NOMO-1 (cell line): ENCODE measurements at regions not wholly inside any gene's neighbourhood (a gene's known extent, or its start where the extent isn't known, plus 50 kb on each side); places are given as distances from the start of the nearest gene placed in this dataset.

Experiments used
- DNase-seq, 2 experiments: peaks; one replicate each; lab custom pipeline; 2025; ENCODE audit not compliant: unreplicated experiment in 2 of 2; lab: John Stamatoyannopoulos, UW

GRCh38 chr1:84090447-84091245, 53.4 kb upstream of the PRKACB start:
- no peak for DNase-seq

DNA sequence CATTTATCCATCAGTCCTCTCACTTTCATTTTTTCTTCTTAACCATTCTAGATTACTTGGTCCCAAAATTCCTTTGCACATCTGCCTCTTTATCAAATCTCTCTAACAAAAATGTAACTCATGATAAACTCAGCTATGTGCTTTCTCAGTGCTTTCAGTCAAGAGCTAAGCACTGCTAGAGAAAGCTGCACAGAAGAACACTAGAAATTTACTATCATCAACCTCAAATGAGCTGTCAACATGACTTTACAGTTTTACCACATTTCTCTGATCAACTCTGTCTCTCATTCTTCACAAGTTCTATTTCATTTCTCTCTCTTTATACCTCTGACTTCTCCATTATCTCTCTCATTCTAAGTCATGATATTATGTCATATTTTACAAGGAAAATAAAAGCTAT, 54.2 kb upstream of the PRKACB start:
- no peak for DNase-seq

- DNase-seq: no peak
Measured at GRCh38 chr1:84089465-84089864, 54.6 kb upstream of the PRKACB start.

DNA sequence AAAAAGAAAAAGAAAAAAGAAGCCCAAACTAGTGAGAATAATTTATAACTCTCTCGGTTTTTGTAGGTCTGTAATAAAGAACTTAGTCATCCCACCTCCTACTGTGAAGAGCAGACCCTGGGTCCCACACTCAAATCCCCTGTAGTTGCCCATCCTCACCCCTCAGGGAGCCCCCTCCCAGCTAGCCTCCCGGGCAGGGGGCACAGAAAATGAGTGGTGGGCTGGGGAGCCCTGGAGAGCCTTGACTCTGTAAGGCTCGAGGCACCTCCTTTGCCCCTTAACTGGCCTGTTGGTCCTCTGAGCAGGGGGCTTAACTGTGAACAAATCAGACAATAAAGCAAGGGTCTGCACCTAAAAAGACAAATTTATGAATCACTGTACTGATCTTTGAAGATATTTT, 57.5 kb upstream of the PRKACB start:
- DNase-seq: no peak

DNA sequence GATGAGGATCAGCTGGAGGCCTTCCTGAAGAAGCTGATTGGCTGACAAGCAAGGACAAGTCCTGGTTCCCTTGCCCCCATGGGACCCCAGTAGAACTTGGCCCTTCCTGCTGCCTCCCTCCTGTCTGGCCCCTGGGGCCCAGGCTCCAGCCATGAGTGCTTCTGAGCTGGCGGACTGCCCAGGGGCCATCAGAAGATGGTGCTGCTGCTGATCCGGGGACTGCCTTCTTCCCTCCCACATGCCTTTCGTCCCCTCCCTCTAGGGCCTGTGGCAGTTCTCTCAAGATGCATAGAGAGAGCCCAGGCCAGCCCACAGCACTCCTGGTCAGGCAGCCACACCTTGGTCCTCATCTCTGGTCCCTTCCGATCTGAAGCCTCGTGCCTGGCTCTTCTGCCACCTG, 57.9 kb upstream of the PRKACB start:
- no peak for DNase-seq

GRCh38 chr1:84083307-84083706, 60.8 kb upstream of the PRKACB start:
- DNase-seq: no peak

DNA sequence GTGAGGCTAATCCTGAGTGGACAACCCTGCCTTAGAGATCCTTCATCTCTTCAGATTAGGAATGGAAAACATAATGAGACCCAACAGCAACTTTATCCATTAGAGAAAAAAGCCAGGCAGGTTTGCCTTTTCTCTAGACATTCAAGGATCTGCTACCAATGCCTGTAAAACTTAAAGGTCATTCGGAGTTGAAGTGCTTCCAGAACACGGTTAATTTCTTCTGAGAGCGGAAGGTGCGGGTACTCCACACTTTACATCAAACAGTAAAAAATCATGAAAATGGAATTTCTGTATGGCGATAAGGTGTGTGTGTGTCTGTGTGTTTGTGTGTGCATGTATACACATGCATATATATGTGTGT, 65.2 kb upstream of the PRKACB start:
- no peak for DNase-seq

DNA sequence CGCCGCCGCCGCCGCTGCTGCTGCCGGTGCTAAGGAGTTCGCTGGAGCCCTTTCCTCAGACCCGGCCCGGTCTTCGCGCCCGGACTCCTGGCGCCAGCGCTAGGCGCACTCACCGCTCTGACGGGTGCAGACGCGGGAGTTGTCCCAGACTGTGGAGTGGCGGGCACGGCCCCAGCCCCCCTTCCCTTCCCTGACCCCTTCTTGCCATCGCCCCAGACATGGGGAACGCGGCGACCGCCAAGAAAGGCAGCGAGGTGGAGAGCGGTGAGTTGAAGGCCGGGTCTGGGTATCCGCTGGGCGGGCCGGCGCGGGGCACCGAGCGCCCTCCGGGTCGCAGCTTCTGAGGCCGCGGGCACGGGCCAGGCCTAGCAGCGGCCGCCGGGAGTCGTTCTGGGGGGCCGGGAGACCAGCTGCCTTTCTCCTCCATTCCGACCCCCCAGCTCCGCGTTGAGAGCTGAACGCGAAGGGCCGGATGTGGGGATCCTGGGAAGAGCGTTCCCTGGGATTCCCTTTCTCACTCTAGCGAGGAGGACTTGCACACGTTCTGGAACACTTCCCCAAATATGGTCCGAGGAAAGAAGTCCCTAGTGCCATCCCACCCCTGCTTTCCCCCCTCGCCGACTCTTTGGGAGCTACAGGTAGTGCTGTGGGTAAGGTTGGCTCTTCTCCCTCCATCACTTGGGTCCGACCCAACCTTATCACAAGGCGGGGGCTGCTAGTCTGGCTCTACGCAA, 65.8 kb upstream of the PRKACB start:
- no peak for DNase-seq

GRCh38 chr1:84077476-84078107, 66.5 kb upstream of the PRKACB start:
- DNase-seq: peak; percentile 15 to 30

GRCh38 chr1:84073266-84073665, 70.8 kb upstream of the PRKACB start:
- DNase-seq: no peak

GRCh38 chr1:84069236-84069845, 70.4 kb upstream of the TTLL7 start:
- DNase-seq: no peak

GRCh38 chr1:84062496-84062895, 63.6 kb upstream of the TTLL7 start:
- DNase-seq: no peak

DNA sequence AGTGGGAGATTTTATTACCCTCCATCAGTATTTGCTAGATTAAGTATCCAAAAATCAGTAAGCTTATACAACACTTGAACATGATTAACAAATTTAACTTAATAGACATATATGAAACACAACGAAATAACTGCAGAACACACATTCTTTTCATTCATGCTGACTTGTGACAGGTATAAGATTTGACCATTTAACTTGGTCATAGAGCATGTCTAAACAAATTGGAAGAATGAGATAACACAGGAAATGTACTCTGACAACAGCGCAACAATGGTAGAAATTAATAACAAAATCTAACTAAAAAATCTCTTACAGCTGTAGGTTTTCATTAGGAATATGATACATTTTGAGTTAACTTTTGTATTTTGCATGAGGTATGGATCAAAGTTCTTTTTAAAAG, 62.4 kb upstream of the TTLL7 start:
- DNase-seq: no peak

DNA sequence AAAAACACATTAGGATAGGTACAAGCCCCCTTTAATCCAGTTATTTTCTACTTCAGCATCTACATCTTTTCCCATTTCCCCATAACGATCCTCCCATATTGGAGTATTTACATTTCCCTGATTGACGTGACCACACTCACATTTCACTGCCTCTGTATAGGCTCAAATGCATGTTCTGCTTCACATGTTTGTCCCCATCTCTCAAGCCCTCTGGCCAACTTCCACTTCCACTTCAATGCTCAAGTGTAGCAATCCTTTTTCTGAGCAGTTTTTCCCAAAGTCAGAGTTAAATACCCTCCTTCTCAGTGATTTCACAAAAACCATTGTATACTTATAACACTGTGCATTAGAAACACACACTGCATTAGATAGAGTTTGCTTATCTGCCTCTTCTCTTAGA, 61.8 kb upstream of the TTLL7 start:
- DNase-seq: no peak

GRCh38 chr1:84048820-84049219, 49.9 kb upstream of the TTLL7 start:
- DNase-seq: no peak
